ENCODE measurements at regions not wholly inside any gene's neighbourhood (a gene's known extent, or its start where the extent isn't known, plus 50 kb on each side); places are given as distances from the start of the nearest gene placed in this dataset.

GRCh38 chr9:135251996-135252760 is 164.7 kb downstream of the OLFM1 start:
- H3K4me3 ChIP-seq (ENCODE audit: low read depth, low read length), result no peak overlapping the region
- TF ChIP-seq CTCF (IDR thresholded peaks at IDR 0.05; ENCODE audit: low read depth, low read length), result no peak

- no peak for TF ChIP-seq CTCF (IDR thresholded peaks at IDR 0.05; ENCODE audit: low read depth, low read length)
- H3K4me3 ChIP-seq (ENCODE audit: low read depth, low read length), result no peak overlapping the region
Observed at GRCh38 chr9:135252980-135253304, 165.5 kb downstream of the OLFM1 start.

- no peak overlapping the region for H3K4me3 ChIP-seq (ENCODE audit: low read depth, low read length)
- TF ChIP-seq CTCF (IDR thresholded peaks at IDR 0.05; ENCODE audit: low read depth, low read length), result no peak
Observed at GRCh38 chr9:135253305-135254004, 166.0 kb downstream of the OLFM1 start.

- H3K4me3 ChIP-seq (ENCODE audit: low read depth, low read length), result no peak overlapping the region
- TF ChIP-seq CTCF (IDR thresholded peaks at IDR 0.05; ENCODE audit: low read depth, low read length), result no peak
Observed at GRCh38 chr9:135254176-135255032, 166.9 kb downstream of the OLFM1 start.

- TF ChIP-seq CTCF (IDR thresholded peaks at IDR 0.05; ENCODE audit: low read depth, low read length), result no peak
Observed at GRCh38 chr9:135255033-135255840, 167.8 kb downstream of the OLFM1 start.

GRCh38 chr9:135255841-135256580 is 168.5 kb downstream of the OLFM1 start:
- TF ChIP-seq CTCF (IDR thresholded peaks at IDR 0.05; ENCODE audit: low read depth, low read length), result no peak

More at GRCh38 chr9:135255033-135255840, 167.8 kb downstream of the OLFM1 start:
- H3K4me3 ChIP-seq (ENCODE audit: low read depth, low read length), result no peak overlapping the region

More at GRCh38 chr9:135255841-135256580, 168.5 kb downstream of the OLFM1 start:
- no peak overlapping the region for H3K4me3 ChIP-seq (ENCODE audit: low read depth, low read length)
